AG10803 (cell line): ENCODE measurements at regions not wholly inside any gene's neighbourhood (a gene's known extent, or its start where the extent isn't known, plus 50 kb on each side); places are given as distances from the start of the nearest gene placed in this dataset.

Experiments used
- DNase-seq: peaks from one replicate; pipeline ENCODE4 v3.0.0; 2010; ENCODE audit warnings: low read depth
- H3K4me3 ChIP-seq: 2 replicates; pipeline ENCODE4 v1.5.1; 2011; ENCODE audit warnings: mild to moderate bottlenecking, low read length, control low read depth
- CTCF ChIP-seq: conservative IDR thresholded peaks from 2 replicates; pipeline ENCODE4 v1.5.1; 2011; ENCODE audit warnings: mild to moderate bottlenecking, low read length, control low read depth, inconsistent platforms

- no peak for DNase-seq
- no peak overlapping the region for H3K4me3 ChIP-seq
- TF ChIP-seq CTCF, result no peak
Measured at GRCh38 chr4:176968094-176968493, 175.4 kb upstream of the VEGFC start.

- no peak for TF ChIP-seq CTCF
- no peak for DNase-seq
- H3K4me3 ChIP-seq, result no peak overlapping the region
Measured at GRCh38 chr4:176969011-176969410, 176.3 kb upstream of the VEGFC start.

GRCh38 chr4:176970853-176971252 lies 178.1 kb upstream of the VEGFC start:
- DNase-seq, result no peak
- TF ChIP-seq CTCF, result no peak
- H3K4me3 ChIP-seq, result no peak overlapping the region

- TF ChIP-seq CTCF, result no peak
- no peak for DNase-seq
- H3K4me3 ChIP-seq, result no peak overlapping the region
Measured at GRCh38 chr4:176971576-176972115, 178.9 kb upstream of the VEGFC start.

GRCh38 chr4:176979416-176979815 lies 186.7 kb upstream of the VEGFC start:
- TF ChIP-seq CTCF, result no peak
- no peak for DNase-seq
- no peak overlapping the region for H3K4me3 ChIP-seq

- H3K4me3 ChIP-seq, result no peak overlapping the region
- TF ChIP-seq CTCF, result no peak
- no peak for DNase-seq
Measured at GRCh38 chr4:176981074-176981473, 188.4 kb upstream of the VEGFC start.

- H3K4me3 ChIP-seq, result no peak overlapping the region
- DNase-seq, result peak; percentile 80
- TF ChIP-seq CTCF, result no peak
Measured at GRCh38 chr4:176981551-176981950, 188.8 kb upstream of the VEGFC start.
